Left renal pelvis (tissue), 4 donors: ENCODE measurements at regions not wholly inside any gene's neighbourhood (a gene's known extent, or its start where the extent isn't known, plus 50 kb on each side); places are given as distances from the start of the nearest gene placed in this dataset.

Experiments used
- DNase-seq, 4 donors: peaks; one replicate each; pipeline ENCODE4 v3.0.0-alpha.2; 2013; ENCODE audit warnings: low read depth in 4 of 4, low spot score in 3 of 4

DNA sequence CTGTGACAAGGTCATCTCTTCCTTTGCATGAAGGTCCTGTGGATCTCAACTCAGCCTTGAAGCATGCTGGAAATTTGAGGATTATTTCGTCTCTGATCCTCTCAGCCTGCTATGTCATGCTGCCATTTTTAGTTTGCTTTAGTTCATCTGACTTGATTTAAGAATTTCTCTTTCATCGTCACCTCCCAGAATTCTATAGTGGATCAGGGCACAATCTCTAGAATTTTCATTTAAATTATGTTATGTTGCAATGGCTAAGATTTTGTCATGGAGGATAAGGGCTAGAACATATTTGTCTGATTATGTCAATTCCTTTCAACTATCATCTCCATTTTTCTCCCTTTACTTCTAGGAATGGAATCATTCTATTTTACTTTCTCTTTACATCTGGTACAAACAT is 98.8 kb downstream of the PCDH10 start:
- DNase-seq: no peak

DNA sequence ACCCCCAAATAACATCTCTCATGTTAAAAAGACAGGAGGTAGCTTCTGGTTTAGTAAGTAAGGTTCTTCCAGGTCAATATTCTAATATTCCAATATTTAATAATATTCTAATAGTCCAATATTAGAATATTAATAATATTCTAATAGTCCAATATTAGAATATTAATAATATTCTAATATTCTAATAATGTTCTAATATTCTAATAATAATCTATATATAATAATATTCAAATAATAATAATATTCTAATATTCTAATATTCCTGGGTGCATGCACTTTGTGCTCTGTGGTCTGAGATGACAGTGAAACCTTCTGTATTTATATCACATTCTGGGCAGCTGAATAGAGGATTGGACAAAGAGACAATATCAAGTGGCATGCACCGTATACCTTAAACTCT is 96.1 kb downstream of the PCDH10 start:
- no peak for DNase-seq
